GM18873 (cell line): ENCODE measurements at regions not wholly inside any gene's neighbourhood (a gene's known extent, or its start where the extent isn't known, plus 50 kb on each side); places are given as distances from the start of the nearest gene placed in this dataset.
"Not testable (repeated sequence)": the region's sequence is repeated elsewhere in the genome, so short reads cannot be mapped to it uniquely, and the experiment has no call there.

ENCODE experiments used
- ATAC-seq: cut with Tn5 transposase; IDR thresholded peaks from one replicate; pipeline ENCODE4 v1.9.1; 2021; ENCODE audit warnings: mild to moderate bottlenecking, moderate library complexity, moderate number of reproducible peaks; ENCODE audit not compliant: unreplicated experiment, low FRiP score

DNA sequence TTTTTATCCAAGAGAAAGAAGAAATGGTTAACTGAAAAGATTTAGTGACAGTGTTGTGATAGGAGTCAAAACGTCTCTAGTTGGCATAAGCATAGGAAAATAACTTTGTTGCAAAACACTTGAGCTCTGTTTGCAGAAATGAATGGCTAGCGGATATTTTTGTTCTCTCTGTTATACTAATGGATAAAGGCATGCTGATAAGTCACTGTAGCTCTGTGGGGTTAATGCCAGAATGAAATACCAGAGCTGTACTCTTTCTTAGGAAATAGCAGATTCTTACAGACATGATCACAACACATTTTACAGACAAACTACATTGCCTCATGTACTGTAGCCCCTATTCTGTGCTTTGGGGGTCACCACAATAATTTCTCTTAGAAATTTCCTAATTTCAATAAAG, 202.8 kb downstream of the DMRTA1 start:
- no peak for ATAC-seq

DNA sequence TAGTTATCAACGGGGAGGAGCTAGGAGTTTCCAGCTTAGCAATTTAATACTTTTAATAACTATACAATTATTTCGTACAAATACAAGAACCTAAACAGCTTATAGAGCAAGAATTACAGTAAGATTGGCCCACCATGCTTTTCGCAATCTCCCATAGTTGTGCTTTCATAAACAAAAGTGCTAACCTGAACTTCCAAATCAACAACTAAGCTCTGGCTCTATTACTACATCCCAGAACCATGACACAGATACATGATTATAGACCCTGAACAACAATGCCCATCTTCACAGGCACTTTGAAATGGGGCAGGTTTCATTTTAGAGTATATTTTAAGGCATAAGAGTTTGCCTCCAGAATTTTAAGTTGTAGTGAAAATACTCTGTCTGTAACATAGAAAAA, 203.5 kb downstream of the DMRTA1 start:
- no peak for ATAC-seq

DNA sequence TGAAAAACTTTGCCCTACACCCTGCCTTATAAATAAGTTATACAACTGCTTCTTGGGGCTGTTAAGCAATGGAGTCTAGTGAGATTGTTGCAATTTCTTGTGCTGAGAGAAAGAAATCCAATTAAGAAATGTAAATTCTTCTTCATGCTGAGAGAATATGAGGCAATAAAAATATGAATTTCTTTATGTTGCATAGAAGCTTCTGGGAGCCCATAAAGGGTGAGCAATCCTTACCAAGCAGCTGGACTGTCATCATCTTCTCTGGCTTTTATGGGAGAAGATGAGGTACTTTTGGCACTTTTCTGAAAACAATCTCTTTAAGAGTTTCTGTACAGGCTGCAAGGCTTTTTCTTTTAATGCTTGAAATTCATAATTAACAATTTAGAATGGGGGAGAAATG, 204.3 kb downstream of the DMRTA1 start:
- no peak for ATAC-seq

DNA sequence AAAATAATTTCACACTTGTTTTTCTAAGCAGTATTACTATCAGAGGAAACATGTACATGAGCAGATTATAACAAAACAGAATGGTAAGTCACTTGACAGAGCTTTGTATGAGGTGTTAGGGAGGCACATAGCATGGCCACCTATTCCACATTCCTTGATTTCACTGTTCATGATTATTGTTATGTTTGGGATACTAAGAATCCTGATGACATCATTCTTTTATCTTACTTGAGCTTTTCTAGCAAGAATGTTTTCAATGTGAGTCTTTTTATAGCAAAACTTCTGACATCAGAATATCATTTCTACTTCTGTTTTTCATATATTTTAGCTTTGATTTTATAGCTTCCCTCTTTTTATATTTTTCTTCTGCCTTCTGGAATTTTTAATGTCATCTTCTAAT, 208.2 kb downstream of the DMRTA1 start:
- no peak for ATAC-seq

DNA sequence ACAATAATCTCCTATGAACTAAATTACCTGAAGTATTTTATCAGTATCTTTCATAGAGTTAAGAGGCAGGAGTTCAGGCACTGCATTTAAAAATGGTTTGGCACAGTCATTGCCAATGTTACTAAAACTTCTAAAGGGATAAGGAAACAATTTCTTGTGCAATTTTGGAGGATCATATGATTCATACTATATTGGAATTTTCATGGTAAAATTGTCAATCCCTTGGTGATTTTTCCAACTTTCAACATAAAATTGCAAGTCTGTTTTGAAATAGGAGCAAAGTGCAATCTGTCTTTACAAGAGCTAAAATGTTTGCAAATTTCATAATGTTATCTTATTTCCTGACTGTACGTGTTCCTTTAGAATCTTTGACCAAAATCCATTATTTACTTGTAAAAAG, 211.1 kb downstream of the DMRTA1 start:
- ATAC-seq: no peak

DNA sequence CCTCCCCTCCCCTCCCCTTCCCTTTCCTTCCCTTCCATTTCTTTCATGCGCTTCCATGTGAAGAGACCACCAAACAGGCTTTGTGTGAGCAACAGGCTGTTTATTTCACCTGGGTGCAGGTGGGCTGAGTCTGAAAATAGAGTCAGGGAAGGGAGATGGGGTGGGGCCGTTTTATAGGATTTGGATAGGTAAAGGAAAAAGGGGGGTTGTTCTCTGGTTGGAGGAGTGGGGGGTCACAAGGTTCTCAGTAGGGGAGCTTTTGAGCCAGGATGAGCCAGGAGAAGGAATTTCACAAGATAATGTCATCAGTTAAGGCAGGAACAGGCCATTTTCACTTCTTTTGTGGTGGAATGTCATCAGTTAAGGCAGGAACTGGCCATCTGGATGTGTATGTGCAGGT, 211.9 kb downstream of the DMRTA1 start:
- not testable (repeated sequence) for ATAC-seq

DNA sequence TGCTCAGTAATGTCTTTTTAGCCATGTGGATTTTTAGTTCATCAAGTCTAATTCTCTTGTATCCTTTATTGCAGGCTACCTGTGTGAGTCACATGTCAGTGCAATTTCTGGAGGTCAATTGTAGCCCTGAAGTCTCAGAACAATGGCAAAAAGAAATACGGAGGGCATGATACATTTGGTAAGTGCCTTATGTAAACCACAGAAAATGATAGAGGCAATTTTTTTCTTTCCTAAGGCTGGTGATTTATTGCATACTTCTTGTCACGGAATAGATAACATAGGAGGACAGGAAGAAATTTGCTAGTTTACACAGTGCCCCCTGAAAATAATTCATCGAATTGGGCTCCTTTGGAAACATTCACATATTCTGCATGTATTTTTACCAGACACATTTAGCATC, 235.9 kb downstream of the DMRTA1 start:
- no peak for ATAC-seq

DNA sequence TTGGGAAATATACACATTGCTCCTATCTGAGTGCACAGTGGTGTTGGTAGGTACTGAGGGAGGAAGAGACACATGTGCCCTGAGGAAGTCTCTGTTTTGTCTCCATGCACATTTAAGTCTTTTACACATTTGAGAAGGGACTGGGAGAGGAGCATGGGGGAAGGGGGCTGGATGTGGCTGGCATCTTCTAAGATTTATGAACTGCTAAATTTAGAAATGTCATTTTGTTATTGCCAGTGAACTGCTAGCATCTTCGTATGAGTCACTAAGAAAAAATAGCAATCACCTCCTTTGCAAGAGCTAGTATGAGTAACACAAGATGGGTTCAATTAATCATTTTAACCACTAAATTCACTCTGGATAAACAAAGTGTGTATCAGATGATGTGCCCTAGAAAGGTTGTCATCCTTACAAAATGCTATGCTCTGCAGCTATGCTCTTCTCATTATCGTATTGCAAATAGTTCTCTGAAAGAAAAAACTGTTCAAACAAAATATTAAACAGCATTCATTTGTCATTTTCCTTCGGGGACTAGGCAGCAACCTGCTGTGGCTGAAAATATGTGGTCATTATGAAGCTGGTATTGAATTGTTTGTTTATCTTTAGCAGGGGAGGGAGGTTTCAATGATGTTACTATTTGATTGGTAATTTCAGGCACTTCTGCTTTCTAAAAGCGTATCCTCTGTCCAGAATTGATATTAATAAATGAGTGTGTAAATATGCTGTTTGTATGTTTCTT, 236.5 kb downstream of the DMRTA1 start:
- no peak for ATAC-seq

DNA sequence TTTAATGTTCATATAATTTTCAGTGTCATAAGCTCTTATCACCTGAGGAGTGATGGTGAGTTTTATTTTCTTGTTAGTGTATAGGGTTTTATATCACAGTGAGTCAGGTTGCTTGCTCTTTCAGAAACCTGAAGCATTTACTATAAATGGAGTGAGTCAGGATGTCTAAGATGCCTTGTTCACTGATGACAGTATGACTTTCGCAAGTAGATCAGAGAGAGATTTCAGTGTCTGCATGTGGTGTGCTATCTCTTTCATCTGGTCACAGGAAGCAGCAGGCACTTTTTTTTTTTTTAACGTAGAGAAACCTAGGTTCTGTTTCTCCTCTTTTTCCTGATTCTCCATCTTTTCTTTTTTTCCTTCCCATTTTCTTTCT, 237.1 kb downstream of the DMRTA1 start:
- ATAC-seq: no peak

DNA sequence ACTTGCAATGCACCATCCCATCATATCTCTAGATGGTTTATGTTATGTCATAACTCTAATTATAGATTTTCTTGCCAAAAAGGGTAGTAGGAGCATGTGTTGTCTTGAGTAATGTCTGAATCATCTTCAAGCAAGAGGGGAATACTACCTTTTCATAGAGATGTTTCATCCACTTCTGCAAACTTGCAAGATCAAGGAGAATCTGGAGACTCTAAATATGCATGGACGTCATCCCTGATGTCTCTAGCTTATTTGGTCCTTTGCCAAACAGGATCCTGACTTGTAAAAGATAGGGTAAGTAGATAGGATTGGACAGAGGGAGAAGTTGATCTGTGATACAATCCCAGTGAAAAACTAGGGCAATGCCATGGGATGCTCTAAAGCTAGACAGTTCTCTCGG, 246.5 kb downstream of the DMRTA1 start:
- ATAC-seq: no peak

DNA sequence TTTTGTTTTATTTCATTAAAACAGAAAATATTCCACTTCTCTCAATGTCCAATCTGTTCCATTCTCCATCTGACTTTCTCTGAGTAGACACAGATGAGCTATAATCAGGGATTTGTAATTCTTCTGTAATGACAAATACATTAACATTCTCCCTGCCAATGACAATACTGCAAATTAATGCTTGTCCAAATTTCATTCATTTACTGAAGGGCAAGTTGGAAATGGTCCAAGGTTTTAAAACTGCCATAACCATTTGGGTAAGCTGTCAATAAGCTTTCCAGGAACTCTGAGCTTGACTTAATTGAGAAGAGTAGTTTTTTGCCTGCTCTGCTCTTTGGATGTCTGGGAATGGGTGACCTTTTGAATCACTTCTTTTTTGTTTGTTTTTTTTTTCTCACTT, 253.5 kb downstream of the DMRTA1 start:
- no peak for ATAC-seq

DNA sequence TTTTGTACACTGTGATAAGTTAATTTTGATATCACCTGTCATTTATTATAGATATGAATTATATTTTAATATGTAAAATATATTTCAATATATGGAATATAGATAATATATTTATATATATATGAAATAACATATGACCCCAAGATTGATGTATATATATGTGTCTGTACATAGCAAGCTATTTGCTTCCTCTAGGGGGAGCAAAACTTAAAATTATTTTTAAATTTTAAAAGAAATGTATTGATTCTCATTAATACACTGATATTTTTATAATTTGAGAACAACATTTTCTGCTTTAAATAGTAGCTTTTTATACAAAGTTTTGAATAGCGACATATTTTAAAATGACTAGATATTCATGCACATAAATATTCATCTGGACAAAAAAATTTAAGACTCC, 272.0 kb downstream of the DMRTA1 start:
- no peak for ATAC-seq

DNA sequence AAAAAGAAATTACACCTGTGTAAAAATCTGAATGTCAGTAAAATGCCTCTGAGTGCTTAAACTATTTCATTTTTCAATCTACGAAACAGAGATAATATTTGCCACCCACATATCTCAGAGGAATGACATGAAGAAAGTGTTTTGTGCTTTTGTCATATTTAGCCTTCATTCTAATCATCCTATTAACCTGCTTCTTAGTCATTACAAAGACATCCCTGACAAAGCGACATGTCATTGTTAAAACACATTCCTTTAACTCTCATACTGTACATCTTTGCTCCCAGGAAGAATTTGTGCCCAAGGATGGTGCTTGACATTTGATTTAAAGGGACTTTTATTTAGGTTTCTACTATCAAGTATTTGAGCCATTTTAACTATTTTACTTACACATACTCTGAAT, 275.9 kb downstream of the DMRTA1 start:
- no peak for ATAC-seq

DNA sequence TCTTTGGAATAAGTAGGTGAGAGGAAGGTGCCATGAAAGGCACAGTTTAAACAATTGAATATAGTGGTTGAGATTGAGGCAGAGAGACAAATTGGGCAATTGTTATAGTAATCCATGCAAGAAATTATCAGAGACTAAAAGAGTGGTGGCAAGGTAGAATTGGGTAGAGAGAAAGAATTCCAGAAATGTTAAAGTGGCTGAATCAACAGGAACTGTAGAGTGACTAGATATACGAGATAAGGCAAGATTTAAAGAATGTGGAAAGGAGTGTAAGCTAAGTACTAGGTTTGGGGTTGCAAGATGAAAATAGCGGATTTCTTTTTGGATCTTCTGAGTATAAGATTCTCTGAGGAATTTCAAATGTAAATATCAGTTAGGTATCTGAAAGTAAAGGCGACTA, 285.2 kb downstream of the DMRTA1 start:
- ATAC-seq: no peak

DNA sequence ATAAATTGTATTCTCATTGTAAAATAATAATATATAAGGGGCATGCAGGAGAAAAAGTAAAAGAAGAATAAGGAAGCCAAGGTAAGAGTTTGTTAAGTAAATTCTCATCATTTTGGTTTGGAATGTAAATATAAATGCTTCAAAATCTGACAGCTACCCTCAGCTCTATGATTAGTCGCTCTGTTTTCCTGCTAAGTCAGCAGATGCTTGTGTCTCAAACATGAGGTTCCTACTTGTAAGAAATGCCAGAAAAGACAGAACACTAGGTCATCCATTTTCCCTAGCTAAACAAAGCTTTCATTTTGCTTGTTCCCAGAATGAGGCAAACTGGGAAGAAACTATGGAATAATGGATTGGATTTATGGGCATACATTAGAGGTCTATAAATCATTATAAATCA, 293.1 kb downstream of the DMRTA1 start:
- no peak for ATAC-seq

DNA sequence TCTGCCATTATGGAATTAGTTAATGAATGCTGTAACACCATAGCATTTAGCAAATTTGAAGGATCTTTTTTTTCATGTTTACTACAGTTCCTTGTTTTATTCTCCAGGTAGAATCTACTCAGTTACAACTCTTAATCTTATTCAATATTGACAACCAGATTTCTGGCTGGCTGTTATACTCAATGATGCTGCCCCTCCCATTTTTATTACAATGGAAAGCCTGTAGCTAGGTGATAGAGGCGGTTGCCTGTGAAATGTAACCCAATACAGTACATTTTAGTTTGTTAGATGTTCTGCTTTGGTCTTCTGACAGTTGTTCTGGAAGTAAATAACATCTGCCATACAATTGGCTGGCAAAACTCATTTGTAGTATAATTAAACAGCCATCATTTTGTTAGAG, 294.2 kb downstream of the DMRTA1 start:
- ATAC-seq: no peak

DNA sequence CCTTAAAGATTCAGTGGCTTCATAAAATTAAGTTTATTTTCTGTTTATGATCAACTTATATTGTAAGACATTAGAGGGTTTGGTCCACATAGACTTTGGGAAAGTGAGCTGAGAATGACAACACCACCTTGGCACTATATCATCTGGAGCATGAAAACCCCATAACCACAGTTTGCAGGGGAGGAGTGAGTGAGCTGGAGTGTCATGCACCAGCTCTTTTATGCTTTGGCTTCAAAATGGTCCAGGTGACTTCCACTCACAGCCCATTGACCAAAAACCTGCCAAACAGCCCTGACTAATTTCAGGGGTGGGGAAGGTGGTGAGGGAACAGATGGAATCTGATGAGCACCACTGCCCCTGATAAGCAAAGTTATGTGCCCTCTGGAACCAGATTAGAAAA, 295.8 kb downstream of the DMRTA1 start:
- no peak for ATAC-seq

DNA sequence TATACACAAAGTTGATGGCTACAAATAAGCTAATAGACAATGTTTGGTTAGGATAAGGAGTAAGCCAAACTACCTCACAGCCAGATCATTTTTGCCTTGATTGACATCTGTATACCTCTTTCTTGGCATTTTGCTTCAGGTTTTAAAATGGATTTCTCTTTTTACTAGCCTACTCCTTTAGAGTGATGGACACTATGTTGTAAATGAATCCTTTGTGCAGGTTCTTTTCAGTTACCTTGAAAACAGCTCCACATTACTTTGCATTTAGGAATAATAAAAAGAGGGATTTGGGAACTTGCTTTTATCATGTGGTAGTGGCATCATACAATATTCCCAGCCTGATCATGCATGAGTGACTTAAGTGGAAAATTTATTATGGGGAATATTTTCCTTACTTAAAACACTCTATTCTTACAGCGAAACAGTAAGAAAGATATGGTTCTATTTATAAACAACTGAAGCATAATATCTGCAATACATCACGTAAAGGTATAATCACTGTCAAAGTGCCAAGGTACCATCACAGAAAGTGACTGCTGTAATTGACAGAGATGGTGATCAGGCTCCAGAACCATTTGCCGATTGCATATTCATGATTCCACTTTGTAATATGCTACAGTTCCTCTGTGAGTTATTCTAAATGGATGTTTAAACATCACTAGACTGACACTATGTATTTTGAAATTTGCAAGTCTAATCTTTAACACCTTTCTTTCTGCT, 327.0 kb downstream of the DMRTA1 start:
- no peak for ATAC-seq

DNA sequence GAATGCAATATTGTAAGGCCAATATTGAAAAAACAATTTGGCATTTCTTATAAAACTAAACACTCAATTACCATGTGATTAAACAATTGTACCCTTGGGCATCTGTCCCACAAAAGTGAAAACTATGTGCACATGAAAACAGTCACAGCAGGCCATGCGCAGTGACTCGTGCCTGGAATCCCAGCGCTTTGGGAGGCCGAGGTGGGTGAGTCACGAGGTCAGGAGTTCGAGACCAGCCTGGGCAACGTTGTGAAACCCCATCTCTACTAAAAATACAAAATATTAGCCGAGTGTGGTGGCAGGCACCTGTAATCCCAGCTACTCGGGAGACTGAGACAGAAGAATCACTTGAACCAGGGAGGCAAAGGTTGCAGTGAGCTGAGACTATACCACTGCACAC, 343.7 kb downstream of the DMRTA1 start:
- no peak for ATAC-seq

DNA sequence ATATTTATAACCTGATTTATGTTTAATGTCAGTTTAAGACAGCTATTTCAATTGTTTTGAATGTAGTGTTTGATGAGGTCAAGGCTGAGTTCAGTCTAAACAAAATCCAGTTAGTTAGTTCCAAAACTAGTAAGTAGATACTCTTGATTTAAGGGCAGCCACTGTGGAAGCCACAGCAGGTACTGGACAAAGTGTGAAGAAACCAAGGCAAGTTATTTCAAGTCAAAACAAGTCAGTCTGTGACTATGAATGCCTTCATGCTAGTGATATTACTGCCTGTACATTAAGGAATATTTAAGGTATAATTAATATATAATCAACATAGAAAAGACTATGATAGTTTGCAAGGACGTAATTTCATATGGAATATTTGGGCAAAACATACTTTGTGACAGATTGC, 362.3 kb downstream of the DMRTA1 start:
- ATAC-seq: no peak

DNA sequence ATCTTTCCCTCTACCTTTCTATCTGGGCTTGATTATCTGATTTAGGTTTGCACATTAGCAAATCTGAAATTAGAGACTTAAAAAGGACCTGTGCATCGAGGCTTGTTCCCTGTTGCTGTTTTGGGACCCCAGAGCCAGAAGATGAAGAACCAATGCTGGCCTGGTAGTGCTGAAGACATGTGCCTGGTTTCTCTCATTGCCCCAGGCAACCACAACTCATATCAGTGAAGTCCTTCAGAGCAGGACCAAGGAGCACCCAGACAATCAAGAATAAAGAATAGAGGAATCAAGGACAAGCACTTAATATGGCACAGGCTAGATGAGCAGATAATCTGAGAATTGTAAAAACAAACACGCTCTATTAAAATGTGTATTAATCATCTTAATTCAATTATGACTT, 362.7 kb downstream of the DMRTA1 start:
- no peak for ATAC-seq

DNA sequence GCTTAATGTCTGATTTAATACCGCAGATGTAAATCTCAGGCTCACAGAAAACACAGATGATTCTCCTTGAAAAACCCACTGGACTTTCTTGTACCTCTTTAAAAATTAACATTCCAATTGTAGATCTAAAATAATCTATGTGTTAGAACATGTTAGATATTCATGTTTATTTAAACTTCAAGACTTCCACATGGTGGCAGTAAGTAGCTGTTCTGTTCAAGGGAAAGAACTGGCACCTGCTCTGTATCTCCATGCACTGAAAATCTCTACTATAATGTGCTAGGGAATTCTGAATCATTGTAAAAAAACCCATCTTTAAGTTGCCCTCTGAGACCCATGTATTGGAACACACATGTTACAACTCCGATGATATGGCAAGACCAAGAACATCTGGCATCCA, 366.9 kb downstream of the DMRTA1 start:
- ATAC-seq: no peak
